GM19395 (cell line): ENCODE measurements at regions not wholly inside any gene's neighbourhood (a gene's known extent, or its start where the extent isn't known, plus 50 kb on each side); places are given as distances from the start of the nearest gene placed in this dataset.
"Not testable (repeated sequence)": the region's sequence is repeated elsewhere in the genome, so short reads cannot be mapped to it uniquely, and the experiment has no call there.

ENCODE experiments used
- ATAC-seq: cut with Tn5 transposase; IDR thresholded peaks from one replicate; pipeline ENCODE4 v1.9.1; 2021; ENCODE audit warnings: mild to moderate bottlenecking, moderate library complexity; ENCODE audit not compliant: unreplicated experiment

DNA sequence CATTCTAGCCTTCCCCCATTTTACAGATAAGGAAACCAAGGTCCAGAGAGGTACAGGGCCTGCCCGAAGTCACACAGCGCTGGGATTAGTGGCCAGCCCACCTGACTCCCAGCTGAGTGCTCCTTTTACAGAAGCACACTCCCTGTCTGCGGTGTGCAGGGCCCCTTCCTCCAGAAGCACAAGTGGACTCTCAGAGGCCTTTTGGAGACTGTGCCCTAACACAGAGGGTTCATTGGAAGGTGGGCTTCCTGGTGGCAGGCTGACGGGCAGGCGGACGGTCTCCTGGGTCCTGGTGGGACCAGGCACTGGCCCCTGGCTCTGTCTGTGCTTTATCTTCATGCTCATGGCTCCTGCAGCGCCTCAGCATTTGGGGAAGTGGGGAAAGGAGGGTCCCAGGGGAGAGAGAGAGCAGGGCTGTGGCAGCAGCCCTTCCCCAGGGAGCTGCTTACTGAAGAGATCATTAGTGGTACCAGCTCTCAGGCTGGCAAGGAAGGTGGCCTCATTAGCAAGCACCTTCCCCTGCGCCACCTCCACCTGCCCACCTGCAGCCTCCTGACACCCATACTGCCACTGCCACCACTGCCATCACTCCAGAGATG lies 83.1 kb upstream of the GOLGA6L4 start:
- ATAC-seq = not testable (repeated sequence)

DNA sequence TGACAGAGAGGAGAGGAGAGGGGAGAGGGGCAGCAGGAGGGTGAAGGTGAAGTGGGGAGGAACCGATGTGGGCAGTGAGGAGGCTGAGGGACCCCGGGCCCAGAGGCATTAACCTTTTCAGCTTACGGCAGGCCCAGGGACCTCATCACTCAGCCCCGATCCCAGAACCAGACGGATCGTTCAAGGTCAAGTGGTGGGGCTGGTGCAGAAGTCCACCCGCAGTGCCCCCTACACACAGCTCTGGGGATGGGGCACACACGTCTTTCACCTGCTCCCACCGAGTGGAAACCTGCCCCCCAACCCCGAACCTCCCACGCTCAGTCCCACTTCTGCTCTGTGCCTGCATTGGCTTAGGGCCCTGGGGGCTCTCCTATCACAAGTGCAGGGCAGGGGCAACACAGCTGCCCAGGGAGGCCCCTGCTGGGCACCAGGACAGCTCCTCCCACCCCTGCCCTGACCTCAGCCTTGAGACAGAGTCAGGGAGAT lies 81.9 kb upstream of the GOLGA6L4 start:
- not testable (repeated sequence) for ATAC-seq

DNA sequence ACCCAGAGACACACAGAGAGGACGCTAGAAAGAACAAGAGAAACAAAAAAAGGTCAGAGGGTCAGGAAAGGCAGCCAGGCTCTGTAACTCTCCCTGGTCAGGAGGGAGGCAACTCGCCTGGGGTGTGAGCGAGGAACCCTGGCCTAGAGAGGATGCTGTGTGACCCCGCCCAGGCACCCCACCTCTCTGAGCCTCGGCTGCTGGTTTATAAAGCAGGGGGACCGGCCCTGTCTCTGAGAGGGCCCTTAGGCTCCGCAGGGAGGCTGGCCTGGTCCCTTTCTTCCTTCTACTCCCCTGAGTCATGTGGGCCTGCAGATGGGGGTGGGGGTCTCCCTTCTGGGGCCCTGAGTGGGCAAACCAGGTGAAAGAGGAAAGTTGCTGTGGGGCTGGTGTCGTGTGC lies 81.3 kb upstream of the GOLGA6L4 start:
- ATAC-seq = not testable (repeated sequence)

DNA sequence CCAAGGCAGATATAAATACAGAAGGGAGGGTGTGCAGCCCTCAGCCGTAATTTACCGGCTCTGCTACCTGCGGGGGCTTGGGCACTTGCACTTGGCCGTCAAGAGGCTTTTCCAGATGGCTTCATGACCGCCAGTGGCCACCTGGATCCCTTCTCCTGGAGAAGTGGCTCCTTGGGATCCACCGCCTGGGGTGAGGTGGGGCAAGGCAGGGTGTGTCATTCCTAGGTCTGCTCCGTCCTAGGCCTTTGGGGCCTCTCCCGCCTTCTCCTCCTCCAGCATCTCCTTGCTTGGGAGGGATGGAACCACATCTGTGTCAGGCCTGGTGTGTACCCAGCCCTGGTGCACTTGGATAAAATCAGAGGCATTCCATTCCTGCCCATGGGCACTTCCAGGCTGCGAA lies 80.8 kb upstream of the GOLGA6L4 start:
- not testable (repeated sequence) for ATAC-seq

DNA sequence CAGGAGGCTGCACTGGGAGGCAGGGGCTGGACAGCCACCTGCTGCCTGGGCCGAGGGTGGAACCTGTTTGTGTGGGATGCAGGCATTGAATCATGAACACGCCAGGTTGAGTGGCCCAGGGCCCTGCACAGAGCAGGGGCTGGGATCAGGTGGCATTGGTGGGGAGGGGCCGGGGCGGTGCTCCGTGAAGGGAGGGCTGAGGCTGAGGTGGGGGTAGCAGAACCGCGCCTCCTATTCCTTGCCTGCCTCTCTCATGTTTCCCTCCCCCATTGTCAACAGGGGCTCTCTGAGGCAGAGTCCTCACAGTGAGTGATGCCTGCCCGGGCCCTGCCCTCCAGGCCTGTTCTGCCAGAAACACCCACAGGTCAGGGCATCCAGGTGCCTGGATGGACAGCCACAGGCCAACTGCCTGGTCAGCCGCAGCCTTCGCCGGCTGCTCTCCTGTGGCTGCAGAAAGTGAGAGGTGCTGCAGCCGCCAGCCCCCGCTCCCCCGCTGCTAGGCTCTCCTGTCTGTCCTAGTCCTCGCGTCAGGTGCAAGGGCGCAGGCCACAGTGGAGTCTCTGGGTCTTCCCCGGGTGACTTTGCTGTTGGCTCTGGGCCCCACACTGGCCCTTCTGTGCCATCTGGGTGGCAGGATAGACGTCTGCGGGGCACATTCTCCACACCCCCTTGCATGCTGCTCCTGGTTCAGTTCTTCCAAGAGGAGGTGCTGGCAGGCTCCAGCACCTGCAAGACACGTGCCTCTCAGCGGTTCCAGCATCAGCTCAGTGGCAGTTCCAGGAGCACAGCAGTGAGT lies 79.6 kb upstream of the GOLGA6L4 start:
- ATAC-seq = not testable (repeated sequence)

DNA sequence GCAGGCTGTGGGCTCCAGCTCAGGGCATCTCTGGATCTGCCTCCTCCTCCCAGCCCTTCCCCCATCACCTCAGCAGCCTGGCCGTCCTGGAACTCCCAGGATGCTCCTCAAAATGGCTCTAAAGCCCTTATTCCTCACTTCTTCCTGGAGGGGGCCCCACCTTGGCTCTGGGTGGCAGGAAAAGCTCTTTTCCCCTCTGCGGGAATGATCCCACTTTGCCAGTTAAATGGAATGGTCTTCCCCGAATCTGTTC lies 79.1 kb upstream of the GOLGA6L4 start:
- not testable (repeated sequence) for ATAC-seq

DNA sequence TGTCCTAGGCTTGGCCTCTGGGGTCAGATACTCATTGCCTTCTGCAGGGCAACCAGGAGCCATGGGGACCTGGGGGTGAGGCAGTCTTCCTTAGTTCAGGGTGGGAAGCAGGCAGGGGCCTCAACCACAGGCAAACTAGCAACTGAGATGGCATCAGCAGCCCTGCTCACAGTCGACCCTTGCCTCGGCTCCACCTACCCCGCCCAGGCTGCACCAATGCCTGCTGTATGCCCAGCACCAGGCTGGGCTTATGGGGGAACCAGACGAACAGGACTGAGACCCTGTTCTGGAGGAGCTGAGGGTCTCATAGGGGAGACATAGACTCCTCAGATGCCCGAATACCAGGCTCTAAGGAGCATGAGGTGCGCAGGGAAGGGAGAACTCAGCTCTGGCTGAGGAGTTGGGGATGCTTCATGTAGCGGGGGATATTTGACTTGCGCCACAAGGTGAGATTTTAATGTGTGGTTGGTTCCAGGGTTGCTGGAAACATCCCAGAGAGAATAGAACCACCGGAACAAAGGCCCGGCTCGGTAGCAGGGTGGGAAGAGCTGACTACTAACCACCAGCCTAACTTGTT lies 78.4 kb upstream of the GOLGA6L4 start:
- ATAC-seq = not testable (repeated sequence)

DNA sequence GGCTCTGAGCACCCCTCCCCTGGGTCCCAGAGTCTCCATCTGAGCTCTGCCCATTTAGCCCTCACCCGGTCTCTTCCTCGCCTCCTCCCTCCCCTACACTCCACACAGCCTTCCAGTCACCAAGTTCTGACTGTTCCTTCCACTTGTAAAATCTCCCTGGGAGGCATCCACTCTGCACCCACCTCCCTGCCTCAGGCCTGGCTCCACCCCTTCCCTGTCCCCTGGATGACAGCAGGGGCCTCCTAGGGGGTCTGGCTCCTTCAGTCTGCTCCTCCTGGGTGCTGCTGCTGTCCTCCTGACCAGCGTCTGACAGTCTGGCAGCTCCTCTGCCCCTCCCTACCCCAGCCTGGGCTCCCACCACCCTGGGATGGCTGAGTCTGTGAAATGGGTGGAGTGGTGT lies 77.7 kb upstream of the GOLGA6L4 start:
- not testable (repeated sequence) for ATAC-seq

DNA sequence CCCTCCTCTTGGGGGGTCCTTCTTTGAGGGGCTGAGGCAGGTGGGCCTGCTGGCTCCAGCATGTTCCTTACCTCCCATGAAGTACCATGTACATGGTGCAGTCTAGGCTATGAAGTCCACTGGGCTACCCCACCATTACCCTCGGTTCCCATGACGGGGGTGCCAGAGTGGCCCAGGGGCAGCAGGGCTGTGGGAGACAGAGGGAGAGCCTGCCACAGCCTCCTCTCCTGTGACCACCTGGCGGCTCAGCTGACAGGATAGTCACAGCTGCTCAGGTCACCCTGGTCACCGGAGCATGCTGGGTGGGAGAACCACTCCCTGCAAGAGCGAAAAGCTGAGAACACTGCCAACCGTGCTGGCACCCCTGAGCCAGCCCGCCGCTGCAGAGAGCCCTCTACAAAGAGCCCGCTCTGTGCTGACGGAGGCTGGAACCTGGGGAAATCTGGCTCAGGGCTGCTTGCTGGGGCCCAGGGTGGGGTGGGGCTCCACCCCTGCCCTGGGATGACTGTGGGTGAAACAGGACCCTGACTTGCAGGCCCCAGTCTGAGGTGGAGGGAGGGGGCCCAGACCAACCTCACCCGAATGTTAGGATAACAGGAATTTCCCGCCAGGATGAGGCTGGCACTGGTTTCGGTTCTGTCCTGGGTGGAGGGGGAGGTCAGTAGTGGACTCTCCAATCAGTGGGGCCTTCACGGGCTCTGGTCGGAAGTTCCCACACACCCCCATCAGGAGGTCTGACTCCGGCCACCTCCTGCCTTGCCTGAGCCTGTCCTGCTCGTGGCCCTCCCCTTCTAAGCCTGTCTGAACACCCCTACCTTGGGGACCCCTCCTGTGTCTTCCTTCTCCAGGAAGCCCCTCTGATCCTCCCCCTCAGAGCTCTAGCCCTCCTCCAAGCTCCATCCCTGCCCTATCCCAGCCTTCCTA lies 76.0 kb upstream of the GOLGA6L4 start:
- not testable (repeated sequence) for ATAC-seq

DNA sequence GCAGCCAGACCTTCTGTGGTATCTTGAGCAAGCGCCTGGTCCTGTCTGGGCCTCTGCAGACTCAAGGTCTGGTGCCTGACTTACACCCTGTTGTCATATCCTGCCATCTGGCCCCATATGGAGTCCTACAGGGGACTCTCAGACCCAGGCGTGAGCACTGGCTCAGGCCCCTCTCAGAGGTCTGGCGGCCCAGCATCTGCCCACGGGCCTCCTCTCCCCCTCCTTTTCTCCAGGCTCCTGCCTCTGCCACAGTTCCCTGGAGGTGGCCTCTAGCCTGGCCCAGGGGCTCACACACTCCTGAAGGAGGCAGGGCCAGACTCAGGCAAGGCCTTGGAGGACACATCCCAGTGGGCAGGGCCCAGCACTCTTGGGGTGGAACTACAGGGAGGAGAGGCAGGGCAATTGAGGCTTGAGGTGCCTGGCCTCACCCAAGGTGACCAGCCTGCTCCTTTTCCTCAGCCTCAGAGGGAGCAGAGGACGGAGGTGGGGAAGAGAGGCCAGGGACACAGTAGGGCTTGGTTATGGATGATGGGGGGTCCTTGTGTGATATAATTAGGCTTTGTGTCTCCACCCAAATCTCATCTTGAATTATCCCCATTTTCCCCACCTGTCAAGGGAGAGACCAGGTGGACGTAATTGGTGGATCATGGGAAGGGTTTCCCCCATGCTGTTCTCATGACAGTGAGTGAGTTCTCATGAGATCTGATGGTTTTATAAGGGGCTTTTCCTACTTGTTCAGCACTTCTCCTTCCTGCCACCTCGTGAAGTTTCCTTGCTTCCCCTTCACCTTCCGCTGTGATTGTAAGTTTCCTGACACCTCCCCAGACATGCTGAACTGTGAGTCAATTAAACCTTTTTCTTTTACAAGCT lies 70.9 kb upstream of the GOLGA6L4 start:
- not testable (repeated sequence) for ATAC-seq

DNA sequence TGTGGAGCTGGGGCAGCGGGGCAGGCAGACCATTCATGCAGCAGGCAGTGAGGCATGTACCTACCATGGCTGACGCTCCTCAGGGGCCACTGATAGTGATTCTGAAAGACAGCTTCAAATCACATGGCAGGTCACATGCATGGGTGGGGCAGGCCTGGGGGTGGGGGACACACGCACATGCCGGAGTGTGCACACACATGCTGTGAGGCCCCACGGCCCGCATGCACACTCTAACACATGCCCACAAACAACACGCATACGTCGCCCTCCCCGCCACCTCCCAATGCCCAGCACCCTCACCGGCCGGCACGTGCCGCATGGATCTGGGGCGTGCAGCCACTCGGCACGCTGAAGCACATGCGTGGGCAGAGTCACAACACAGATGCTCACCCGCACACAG lies 65.5 kb upstream of the GOLGA6L4 start:
- not testable (repeated sequence) for ATAC-seq

DNA sequence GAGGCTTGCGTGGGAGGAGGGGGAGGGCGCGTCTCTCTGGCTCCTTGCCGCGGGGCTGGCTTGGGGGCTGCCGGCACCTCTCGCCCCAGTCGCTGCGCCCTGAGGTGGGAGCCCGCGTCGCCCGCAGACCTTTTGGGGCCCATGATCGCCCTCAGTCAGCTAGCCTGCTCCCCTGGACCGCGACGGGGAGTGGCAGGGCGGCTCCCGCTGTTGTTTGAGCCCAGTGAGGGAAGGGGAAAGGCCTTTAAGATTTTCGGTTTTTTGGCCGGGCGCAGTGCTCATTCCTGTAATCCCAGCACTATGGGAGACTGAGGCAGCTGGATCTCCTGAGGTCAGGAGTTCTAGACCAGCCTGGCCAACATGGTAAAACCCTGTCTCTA lies 62.4 kb upstream of the GOLGA6L4 start:
- ATAC-seq = not testable (repeated sequence)
